ENCODE measurements at regions not wholly inside any gene's neighbourhood (a gene's known extent, or its start where the extent isn't known, plus 50 kb on each side); places are given as distances from the start of the nearest gene placed in this dataset.

DNA sequence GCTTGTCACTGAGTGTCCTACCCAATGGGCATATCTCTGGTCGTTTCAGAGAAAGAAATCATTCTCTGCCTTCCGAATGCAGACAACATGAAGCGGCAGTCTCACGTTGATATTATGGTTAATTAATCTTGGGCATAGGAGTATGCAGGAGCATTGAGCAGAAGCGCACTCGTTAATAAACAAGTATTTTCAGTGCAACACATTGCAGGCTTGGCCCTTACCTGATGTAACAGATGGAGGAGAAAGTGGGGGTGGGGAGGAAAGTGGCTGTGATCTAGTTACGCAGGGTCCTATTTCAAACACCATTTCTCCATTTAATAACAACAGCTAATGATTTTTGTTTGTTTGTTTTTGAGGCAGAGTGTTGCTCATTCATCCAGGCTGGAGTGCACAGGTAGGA, 414.0 kb upstream of the RBFOX1 start:
- DNase-seq, result no peak

DNA sequence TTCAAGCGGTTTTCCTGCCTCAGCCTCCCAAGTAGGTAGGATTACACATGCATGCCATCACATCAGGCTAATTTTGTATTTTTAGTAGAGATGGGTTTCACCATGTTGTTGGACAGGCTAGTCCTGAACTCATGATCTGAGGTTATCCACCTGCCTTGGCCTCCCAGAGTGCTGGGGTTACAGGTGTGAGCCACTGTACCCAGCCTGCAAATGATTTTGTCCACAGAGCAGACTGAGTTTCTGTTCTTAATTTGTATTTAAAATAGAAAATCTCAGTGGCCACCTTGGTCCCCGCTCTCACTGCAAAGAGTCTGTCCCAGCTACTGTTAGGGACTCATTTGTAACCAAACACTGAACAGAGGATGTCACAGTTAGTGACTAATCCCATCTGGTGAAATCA, 415.7 kb upstream of the RBFOX1 start:
- no peak for DNase-seq

DNA sequence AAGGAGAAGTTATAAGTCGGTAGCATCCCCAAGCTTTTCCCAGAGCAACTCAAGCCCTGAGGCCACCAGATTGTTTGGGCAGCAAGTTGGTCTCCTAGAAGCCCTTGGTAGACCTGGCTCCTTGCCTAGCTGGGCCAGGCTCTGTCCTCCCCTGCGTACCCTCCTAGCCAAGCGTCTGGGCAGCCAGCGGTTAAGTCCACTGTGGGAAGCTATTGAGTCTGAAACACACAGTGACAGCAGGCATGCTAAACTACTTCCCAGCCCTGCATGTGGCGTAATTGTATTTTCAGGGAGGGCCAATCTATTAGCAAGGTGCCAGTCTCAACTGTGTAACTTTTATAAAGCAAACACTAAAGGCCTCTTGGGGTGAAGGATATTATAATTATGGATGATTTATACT, 419.1 kb upstream of the RBFOX1 start:
- no peak for DNase-seq

DNA sequence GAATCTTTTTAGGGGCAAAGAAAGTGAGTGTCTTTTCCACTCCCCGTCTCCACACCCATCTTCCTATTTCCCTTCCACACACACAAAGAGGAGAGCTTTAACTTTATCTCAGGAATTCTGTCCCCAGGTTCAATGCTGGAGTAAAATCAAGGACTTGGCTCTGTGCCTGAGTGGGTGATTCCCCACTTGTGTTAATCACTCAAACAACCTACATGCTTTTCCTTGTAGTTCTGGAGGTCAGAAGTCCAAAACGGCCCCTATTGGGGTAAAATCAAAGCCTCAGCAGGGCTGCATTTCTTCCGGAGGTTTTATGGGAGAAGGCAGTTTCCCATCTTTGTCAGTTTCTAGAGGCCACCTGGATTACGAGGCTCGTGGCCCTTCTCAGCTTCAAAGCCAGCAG, 422.3 kb upstream of the RBFOX1 start:
- DNase-seq, result no peak

DNA sequence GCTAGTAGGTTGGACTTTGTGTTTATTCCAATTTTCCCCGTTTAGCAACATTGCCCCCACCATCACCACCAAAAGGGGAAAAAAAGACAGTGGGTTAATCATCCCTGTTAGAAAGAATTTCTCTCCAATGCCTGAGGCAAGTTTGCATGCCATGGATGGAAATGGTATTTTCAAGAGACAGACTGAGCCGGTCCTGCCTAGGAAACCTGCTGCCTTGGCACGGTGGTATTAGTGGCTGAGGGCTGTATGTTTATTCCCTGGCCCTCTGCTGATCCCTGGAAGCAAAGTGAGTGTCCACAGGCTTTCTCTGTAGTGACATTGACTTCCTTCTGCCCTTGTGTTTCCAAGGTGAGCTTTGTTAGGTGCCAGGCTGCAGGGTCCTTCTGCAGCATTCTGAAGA, 427.0 kb upstream of the RBFOX1 start:
- no peak for DNase-seq

DNA sequence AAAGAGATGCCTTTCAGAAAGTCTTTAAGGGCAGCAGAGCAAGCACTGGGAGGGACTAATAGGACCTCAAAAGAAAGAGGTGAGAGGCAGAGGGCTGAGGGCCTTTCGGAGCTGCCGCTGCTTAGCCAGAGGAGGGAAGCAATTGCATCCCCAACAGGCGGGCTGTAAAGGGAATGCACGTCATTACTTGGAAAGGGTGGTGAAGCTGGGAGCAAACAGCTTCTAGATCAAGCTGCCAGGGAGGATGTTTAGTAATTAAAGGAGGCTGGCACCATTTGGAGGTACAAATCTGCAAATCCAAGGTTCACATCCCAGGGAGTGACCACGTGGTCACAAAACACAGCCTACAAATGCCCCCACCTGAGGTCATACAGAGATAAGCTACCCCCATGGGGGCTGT, 429.0 kb upstream of the RBFOX1 start:
- no peak for DNase-seq

DNA sequence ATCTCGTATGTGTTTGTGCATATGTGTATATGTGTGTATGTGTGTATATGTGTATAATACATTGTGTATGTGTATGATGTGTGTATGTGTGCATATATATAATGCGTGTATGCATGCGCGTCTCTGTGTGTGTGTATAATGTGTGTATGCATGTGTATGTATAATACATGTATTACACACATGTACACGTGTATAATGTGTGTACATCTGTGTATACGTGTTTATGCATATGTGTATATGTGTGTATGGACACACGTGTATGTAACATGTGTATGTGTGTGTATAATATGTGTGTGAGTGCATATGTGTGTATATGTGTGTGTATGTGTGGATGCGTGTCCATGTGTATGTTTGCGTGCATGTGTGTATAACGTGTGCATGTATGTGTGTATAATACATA, 433.7 kb upstream of the RBFOX1 start:
- no peak for DNase-seq

DNA sequence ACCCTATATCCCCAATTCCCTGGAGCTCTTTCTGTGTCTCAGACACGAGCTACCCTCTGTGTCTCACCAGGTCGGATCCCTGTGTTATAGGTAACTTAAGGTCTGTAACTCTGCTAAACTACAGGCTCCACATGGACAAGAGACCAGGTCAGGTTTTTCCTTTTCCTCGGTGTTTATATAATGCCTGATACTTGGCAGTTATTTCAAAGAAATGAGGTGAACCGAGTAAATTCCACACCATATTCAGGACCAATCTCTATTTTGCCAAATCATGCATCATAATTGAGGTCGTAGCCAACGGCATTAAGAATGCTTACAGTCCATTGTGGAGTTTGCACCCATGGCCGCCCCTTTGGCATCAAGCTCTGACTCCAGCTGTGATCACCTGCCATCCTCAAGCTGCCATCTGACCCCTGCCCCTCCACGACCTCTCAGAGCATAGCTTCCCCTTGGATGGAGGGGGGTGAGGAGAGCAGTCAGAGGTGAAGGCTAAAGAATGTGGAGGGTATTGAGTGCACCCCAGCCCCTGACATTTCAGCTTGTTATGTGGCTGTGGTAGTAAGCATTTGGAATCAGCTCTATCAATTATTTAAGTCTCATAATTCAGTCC, 434.7 kb upstream of the RBFOX1 start:
- no peak for DNase-seq

DNA sequence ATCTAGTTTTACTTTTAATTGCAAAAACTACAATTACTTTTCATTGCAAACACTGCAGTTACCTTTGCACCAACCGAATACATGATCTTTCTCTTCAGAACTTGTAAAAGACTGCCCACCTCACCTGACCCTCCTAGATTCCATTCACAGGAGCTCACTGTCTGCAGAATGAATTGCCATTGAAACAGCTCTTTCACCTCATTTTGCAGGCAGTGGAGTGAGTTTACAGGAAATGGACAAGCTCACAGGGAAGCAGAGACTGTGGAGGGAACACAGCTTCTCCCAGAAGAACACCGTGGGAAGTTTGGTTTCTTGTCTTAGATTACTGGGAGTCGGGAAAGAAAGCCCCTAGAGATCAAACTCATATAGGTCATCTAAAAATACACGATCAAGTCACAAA, 439.7 kb upstream of the RBFOX1 start:
- DNase-seq, result no peak

DNA sequence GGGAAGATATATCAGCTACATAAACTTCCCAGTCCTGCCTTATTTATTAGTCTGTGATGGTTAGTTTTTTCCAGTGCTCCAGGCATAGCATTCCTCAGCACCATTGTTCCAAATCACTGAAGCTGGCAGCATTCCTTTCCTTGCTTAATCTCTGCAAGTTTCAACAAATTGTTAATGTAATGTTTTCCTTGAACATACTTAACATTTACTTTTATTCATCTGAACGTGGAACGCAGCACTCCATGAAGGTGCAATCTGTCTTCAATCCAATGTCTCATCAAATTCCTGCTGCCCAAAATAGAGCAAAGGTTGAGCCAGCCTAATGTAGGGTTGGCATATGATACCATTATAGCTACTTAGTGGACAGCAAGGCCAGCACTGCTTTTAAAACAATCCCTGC, 441.1 kb upstream of the RBFOX1 start:
- DNase-seq, result no peak

DNA sequence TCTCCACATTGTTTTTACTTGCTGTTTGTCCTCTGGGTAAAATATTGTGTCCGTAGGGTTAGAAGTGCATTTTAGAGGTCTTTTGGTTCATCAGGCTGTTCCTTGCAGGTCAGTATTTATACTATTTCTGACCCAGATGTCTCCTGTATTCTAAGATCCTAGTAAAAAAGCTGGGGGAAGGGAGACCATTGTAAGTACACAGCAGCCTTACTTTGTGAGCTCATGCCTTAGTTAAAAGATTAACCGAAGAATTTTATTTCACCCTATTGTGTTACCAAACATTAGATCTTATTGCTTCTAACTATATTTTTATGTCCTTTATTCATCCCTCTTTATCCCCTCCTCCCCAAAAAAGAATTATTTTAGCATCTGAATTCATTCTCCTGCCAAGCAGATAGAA, 444.1 kb upstream of the RBFOX1 start:
- no peak for DNase-seq

DNA sequence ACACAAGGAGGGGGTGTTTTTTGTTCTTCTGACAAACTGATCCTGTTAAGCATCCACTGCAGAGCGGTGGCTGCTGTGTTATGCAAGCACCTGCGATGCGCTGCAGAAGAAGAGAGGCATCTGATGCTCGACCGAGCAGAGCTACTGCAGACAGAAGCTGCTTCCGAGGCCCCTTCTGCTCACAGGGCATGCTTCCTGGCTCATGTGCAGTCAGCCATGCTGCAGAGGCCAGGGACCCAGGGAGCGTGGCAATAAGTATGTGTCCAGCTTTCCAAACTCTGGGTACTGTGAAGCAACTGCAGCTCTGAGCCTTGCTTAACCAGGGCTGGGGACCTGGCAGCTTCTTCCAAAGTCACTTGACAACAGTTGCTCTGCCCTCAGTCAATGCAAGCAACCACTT, 448.6 kb upstream of the RBFOX1 start:
- DNase-seq, result no peak

DNA sequence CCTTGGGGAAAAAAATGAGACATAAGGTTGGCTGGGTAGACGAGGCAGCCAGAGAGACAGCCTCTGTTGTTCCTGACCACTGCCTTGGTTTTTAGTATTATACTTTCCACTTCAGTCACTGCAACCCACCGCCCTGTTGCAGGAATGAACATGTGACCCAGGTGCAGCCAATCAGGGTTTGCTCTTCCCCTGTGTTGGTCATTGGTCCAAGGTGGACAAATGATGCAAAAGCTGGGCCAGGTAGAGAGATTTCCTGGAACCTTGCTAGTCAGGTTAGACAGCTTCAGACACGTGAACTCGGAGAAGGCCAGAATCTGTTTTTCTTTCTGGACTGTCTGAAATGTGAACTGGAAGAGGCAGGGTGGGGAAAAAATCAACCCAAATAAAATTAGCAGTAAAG, 452.4 kb upstream of the RBFOX1 start:
- DNase-seq, result no peak

DNA sequence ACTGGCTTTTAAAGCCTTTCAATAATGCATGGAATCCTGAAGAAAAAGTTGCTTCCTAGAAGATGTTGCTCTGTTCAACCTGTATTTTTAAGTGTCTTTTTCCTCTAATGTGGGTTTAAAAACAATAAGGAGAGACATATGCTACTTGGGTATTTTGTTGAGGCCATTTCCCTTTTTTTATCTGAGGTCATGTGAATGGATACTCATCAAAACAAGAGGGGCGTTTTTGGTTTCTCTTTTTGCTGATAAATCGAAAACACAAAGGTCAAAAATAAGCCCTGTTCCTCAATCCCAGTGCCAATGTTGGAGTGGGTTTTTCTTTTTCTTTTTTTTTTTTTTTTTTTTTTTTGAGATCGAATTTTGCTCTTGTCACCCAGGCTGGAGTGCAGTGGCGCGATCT, 468.0 kb upstream of the RBFOX1 start:
- no peak for DNase-seq

DNA sequence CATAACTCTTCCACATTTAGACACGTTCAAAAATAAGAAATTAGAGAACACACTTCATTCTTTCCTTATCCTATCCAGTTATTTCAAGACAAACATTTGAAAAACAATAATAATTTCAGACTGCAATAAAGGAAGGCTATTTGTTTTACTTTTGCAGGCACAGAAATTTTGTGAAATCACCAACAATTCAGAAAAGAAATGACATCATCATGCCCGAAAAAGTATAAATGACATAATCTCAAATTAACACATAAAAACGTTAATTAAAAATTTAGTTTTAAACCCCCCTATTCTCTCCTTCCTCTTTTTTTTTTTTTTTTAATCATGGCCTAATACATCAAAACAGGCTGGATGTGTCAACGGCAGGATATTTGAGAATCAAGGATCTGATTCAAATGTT, 468.4 kb upstream of the RBFOX1 start:
- DNase-seq, result no peak

DNA sequence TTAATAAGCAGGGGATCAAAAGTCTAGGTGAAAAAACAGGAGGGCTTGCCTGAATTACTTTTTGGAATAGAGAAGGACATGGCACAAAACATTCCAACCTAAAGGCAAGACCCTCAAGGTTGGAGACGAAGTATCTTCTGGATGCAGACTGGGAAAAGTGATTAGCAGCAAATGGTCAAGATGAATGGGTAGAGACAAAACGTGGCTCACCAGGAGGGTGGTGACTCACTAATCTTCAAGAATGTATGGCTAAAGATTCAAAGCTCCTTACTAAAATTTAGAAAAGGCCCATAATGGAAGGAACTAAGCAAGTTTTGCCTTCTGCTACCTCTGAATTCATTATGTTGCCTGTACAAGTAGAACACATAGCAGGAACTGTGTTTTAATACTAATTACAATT, 469.5 kb upstream of the RBFOX1 start:
- no peak for DNase-seq

DNA sequence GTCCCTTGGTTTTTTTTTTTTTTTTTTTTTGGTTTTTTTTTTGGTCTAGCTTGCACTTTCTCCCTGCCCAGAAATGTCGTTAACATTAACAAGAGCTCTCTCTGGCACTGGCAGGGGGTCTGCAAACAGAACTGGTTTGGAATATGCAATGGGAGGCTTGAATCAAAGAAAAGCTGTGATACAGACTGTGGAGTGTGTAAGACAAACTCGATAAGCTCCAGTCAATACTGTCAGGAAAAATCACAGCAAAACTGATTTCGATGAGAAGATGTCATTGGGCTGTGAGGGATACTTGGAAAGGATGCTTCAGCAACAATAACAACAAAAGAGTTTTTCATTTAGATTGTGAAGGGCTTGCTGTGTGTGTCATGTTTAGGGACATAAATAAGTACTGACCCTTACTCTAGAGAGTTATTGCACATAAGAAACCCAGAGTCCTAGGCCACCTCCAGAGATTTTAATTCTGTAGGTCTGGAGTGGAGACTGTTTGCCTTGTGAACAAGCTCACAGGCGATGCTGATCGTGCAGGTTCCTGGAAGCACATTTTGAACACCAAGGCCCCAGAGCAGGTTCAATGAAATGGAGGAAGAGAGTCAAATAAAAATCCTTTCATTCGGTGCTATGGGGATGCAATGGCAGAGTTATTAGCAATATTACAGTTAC, 470.7 kb upstream of the RBFOX1 start:
- DNase-seq, result no peak

DNA sequence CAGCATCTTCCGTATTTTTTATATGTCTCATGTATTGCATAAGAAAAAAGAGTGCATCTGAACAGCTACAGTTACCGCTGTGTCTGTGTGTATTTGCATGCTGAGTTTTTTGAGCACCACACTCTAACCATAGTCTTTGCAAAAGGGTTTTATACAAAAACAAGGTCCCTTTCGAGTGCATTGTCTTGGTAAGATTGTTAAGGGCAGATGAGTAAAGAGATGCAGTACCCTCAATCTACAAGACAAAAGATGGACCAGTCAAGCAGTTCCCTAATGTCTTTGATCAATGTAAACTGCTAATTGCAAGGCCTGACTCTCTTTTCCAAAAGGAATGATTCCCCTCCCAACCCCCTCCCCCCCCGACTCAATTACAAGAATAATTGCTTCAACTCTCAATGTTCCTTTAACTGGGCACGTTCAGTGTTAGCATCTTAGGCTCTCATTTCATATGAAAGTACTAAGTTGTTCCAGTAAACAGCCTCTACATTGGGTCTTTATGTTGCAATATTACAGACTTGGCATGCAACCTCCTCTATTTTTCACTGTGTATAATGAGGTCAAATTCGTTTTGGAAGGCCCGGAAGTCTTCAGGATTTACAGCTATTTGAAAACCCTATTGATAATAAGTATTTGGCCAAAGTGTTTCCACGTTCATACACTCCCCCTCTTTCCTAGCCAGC, 471.4 kb upstream of the RBFOX1 start:
- no peak for DNase-seq

DNA sequence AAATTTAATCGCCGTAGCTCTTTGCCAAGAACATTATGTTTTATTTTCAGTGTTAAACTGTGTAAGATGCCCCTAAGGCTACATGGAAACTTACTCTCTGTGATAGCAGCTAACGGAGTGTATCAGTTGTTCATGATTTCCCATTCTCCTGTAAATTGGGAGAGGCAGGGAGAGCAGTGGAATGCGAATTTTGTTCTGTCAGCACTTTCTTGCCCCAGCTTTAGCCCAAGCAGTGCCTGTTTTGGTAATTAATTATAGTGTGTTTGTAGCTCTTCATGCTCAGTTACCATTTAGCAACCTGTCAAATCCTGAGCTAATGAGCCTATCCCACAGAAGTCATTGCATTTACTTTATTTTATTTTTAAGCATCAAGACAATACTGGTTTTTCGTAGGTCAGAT, 475.1 kb upstream of the RBFOX1 start:
- DNase-seq, result no peak

DNA sequence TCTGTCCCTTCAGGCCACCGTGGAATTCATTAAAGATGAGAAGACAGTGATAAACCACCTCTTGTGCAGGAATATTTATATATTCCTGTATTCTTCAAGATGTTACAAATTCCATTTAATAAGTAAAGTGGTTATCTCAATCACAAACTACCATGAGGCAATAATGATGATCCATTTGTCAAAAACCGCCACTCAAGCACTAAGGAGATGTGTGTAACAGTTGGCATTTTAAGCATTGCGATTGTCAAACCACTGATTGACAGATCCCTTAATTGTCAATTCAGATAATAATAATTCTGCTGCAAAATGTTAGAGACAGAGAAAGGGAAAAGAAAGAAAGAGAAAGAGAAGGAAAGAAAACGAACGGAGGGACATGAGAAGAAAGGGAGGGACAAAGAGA, 476.1 kb upstream of the RBFOX1 start:
- DNase-seq, result no peak

DNA sequence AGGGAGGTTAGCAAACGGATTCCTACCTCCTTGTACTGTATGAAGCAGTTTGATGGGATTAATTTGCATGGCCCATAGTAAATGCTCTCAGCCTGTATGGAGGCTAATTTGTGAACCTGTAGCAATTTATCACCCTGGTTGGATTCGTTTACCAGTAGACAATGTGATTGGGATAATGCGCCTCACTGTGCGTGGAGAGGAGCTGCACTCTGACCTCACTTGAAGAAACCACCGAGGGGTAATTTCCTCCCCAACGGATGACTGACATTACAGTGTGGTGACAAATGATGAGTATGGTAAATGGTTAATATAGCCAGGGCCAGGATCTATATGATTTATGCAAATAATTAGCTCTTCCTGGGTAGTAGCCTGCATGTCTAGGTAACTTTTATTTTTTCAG, 479.1 kb upstream of the RBFOX1 start:
- no peak for DNase-seq

DNA sequence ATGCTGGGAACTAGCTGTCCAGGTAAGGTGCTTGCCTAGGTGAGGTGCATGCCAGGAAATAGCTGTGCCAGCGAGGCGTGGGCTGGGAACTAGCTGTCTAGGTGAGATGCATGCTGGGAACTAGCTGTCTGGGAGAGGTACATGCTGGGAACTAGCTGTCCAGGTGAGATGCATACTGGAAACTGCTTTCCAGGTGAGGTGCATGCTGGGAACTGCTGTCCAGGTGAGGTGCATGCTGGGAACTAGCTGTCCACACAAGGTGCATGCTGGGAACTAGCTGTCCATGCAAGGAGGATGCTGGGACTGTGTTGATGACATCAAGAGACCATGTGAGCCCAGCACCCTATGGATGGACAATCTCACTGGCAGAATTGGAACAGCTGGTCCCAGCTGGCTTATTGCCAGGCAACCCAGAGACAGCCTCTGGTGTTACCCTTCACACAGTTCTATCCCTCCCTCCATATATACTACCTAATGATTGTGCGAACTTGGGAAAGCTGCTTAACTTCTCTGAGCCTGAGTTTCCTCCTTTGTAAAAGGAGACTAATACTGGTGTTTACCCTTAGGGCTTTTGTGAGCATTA, 479.9 kb upstream of the RBFOX1 start:
- DNase-seq, result no peak

DNA sequence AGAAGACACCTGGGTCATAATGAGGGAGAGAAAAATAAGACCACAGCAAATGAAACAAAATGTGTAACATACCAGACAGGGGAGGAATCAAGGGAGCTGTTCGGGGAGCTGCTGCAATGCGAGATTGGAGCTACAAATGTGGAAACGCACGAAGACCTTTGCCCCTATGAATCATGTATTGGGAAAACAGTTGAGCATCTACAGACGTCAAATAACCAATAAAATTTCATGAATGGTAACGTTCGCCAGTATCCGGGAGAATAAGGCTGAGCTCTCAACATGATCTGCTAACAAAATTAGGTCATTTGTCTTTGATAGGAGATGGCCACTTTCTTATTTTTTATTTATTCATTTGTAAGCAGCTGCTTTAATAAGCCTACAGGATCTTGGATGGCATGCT, 486.2 kb upstream of the RBFOX1 start:
- DNase-seq, result no peak

DNA sequence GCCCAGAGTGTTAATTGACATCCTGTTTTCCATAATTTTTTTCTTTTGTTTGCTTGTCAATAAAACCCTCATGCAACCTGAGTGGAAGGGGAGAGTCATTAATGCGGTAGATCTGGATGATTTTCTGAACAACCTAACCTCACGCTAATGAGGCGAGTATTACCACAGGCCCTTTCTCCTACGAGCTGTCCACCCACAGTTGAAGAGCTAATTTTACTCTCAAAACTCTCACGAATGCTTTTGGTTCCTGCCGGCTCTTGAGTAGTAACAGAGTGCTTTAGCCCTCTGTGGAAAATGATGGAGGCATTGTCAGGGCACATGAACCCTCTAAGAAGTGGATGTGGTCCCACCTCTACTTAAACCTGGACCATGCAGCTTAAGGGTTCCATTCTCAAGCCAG, 491.3 kb upstream of the RBFOX1 start:
- DNase-seq, result no peak

DNA sequence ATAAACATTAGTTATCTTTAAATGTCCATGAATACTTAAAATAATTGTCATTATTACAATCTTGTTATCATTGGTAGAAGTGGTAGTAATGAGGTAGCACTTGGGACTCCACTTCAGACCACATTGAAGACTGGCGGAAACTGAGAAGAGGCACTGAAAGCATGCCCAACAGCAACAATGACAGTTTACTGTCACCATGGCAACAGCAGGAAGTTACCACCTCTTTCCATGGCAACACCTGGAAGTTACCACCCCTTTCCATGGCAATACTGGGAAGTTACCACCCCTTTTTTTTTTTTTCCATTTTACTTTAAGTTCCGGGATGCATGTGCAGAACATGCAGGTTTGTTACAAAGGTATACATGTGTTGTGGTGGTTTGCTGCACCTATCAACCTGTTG, 494.9 kb upstream of the RBFOX1 start:
- DNase-seq, result no peak
